Tibial nerve (tissue), 4 donors: ENCODE measurements at regions not wholly inside any gene's neighbourhood (a gene's known extent, or its start where the extent isn't known, plus 50 kb on each side); places are given as distances from the start of the nearest gene placed in this dataset.
"Not testable (repeated sequence)": the region's sequence is repeated elsewhere in the genome, so short reads cannot be mapped to it uniquely, and the experiment has no call there.

ENCODE experiments used
- EP300 ChIP-seq, 2 donors: sonication (generic); formaldehyde crosslinking; IDR thresholded peaks; one replicate each; pipeline ENCODE4 v1.6.1; 2017; ENCODE audit warnings: antibody characterized with exemption in 2 of 2, mild to moderate bottlenecking in 1 of 2
- TF ChIP-seq, protein P1 (sequence below), 5 experiments: fragments of 200-600 bp in 3 of 5; fragments of 450-650 bp in 2 of 5; sonication (generic) in 3 of 5; IDR thresholded peaks; one replicate each; pipeline ENCODE4 v1.5.1; 2016 to 2019; ENCODE audit warnings: antibody characterized with exemption in 5 of 5, mild to moderate bottlenecking in 3 of 5, moderate library complexity in 2 of 5

- TF ChIP-seq, protein P1, sequence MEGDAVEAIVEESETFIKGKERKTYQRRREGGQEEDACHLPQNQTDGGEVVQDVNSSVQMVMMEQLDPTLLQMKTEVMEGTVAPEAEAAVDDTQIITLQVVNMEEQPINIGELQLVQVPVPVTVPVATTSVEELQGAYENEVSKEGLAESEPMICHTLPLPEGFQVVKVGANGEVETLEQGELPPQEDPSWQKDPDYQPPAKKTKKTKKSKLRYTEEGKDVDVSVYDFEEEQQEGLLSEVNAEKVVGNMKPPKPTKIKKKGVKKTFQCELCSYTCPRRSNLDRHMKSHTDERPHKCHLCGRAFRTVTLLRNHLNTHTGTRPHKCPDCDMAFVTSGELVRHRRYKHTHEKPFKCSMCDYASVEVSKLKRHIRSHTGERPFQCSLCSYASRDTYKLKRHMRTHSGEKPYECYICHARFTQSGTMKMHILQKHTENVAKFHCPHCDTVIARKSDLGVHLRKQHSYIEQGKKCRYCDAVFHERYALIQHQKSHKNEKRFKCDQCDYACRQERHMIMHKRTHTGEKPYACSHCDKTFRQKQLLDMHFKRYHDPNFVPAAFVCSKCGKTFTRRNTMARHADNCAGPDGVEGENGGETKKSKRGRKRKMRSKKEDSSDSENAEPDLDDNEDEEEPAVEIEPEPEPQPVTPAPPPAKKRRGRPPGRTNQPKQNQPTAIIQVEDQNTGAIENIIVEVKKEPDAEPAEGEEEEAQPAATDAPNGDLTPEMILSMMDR (IDR thresholded peaks at IDR 0.05) = not testable (repeated sequence)
- not testable (repeated sequence) for TF ChIP-seq EP300 (IDR thresholded peaks at IDR 0.05)
Observed at GRCh38 chr2:111424851-111425309, 304.2 kb downstream of the BCL2L11 start.
